Urothelium cell line (cell line): ENCODE measurements at regions not wholly inside any gene's neighbourhood (a gene's known extent, or its start where the extent isn't known, plus 50 kb on each side); places are given as distances from the start of the nearest gene placed in this dataset.
"Not testable (repeated sequence)": the region's sequence is repeated elsewhere in the genome, so short reads cannot be mapped to it uniquely, and the experiment has no call there.

ENCODE experiments used
- DNase-seq: peaks from one replicate; pipeline ENCODE4 v3.0.0; 2011; ENCODE audit warnings: low spot score, mixed read lengths
- FAIRE-seq: peaks from 2 replicates; lab custom pipeline; 2011; peaks lifted over from hg19 to GRCh38; lab: Jason Lieb, UNC

- DNase-seq (no peak), FAIRE-seq (no peak)
These were observed 1185.4 kb upstream of the SEMA6A start for GRCh38 chr5:117759849-117760499.

- no peak for DNase-seq
These were observed 1177.8 kb upstream of the SEMA6A start for GRCh38 chr5:117752403-117752802.

GRCh38 chr5:117748336-117748735, 1173.7 kb upstream of the SEMA6A start:
- FAIRE-seq (no peak), DNase-seq (no peak)

More at GRCh38 chr5:117752403-117752802, 1177.8 kb upstream of the SEMA6A start:
- no peak for FAIRE-seq

GRCh38 chr5:117743337-117743736, 1168.7 kb upstream of the SEMA6A start:
- no peak for FAIRE-seq
- DNase-seq: no peak

- DNase-seq (no peak), FAIRE-seq (no peak)
These were observed 1167.1 kb upstream of the SEMA6A start for GRCh38 chr5:117741655-117742206.

- DNase-seq: no peak
- FAIRE-seq: no peak
These were observed 1165.6 kb upstream of the SEMA6A start for GRCh38 chr5:117740268-117740667.

GRCh38 chr5:117738571-117738970, 1163.9 kb upstream of the SEMA6A start:
- DNase-seq (no peak), FAIRE-seq (no peak)

GRCh38 chr5:117736698-117737097, 1162.1 kb upstream of the SEMA6A start:
- FAIRE-seq (no peak), DNase-seq (no peak)

GRCh38 chr5:117734056-117734455, 1159.4 kb upstream of the SEMA6A start:
- DNase-seq: no peak
- no peak for FAIRE-seq

GRCh38 chr5:117733051-117733450, 1158.4 kb upstream of the SEMA6A start:
- FAIRE-seq: no peak

GRCh38 chr5:117732264-117732663, 1157.6 kb upstream of the SEMA6A start:
- FAIRE-seq: no peak

More at GRCh38 chr5:117733051-117733450, 1158.4 kb upstream of the SEMA6A start:
- DNase-seq: no peak

GRCh38 chr5:117731446-117731845, 1156.8 kb upstream of the SEMA6A start:
- DNase-seq: no peak
- FAIRE-seq: no peak

More at GRCh38 chr5:117732264-117732663, 1157.6 kb upstream of the SEMA6A start:
- DNase-seq: no peak

GRCh38 chr5:117720784-117721183, 1146.2 kb upstream of the SEMA6A start:
- DNase-seq, FAIRE-seq: not testable (repeated sequence)

- no peak for FAIRE-seq
These were observed 1144.8 kb upstream of the SEMA6A start for GRCh38 chr5:117719413-117719812.

GRCh38 chr5:117713585-117714198, 1139.1 kb upstream of the SEMA6A start:
- FAIRE-seq (no peak), DNase-seq (no peak)

More at GRCh38 chr5:117719413-117719812, 1144.8 kb upstream of the SEMA6A start:
- no peak for DNase-seq

- FAIRE-seq: no peak
These were observed 1126.4 kb upstream of the SEMA6A start for GRCh38 chr5:117701062-117701461.

GRCh38 chr5:117692606-117693005, 1118.0 kb upstream of the SEMA6A start:
- FAIRE-seq (no peak), DNase-seq (no peak)

More at GRCh38 chr5:117701062-117701461, 1126.4 kb upstream of the SEMA6A start:
- no peak for DNase-seq

GRCh38 chr5:117691081-117691870, 1116.7 kb upstream of the SEMA6A start:
- DNase-seq: no peak
- FAIRE-seq: no peak

GRCh38 chr5:117690612-117691011, 1116.0 kb upstream of the SEMA6A start:
- no peak for FAIRE-seq
- DNase-seq: no peak

- DNase-seq (no peak), FAIRE-seq (no peak)
These were observed 1112.3 kb upstream of the SEMA6A start for GRCh38 chr5:117686926-117687325.

GRCh38 chr5:117682416-117682815, 1107.8 kb upstream of the SEMA6A start:
- no peak for FAIRE-seq
- peak; percentile 4 for DNase-seq
